Peyer's patch (tissue), 4 donors: ENCODE measurements at regions not wholly inside any gene's neighbourhood (a gene's known extent, or its start where the extent isn't known, plus 50 kb on each side); places are given as distances from the start of the nearest gene placed in this dataset.

Source experiments
- DNase-seq, 3 donors: peaks; one replicate each; pipeline ENCODE4 v3.0.0-alpha.2; 2017 to 2019
- H3K27ac ChIP-seq, 4 donors: fragments of 200-600 bp; sonication (generic); one replicate each; pipeline ENCODE4 v1.5.1; 2016 to 2019
- H3K27me3 ChIP-seq, 2 donors: fragments of 200-600 bp; sonication (generic); one replicate each; pipeline ENCODE4 v1.5.1; 2019
- H3K36me3 ChIP-seq, 3 donors: fragments of 200-600 bp; sonication (generic); one replicate each; pipeline ENCODE4 v1.5.1; 2016 to 2019
- H3K4me1 ChIP-seq, 4 donors: fragments of 200-600 bp; sonication (generic); one replicate each; pipeline ENCODE4 v1.5.1; 2016 to 2019
- H3K4me3 ChIP-seq, 4 donors: fragments of 200-600 bp; sonication (generic); 1 replicate in 3 of 4; 2 replicates in 1 of 4; pipeline ENCODE4 v1.5.1; 2016 to 2019; ENCODE audit warnings: mild to moderate bottlenecking in 1 of 4
- H3K9me3 ChIP-seq, 4 donors: fragments of 200-600 bp; sonication (generic); one replicate each; pipeline ENCODE4 v1.5.1; 2016 to 2019; ENCODE audit warnings: mild to moderate bottlenecking in 1 of 4
- CTCF ChIP-seq, 6 experiments: fragments of 450-650 bp in 4 of 6; fragments of 200-600 bp in 2 of 6; sonication (generic) in 1 of 6; IDR thresholded peaks; one replicate each; pipeline ENCODE4 v1.5.1; 2017 to 2019; ENCODE audit warnings: antibody characterized with exemption in 6 of 6, mild to moderate bottlenecking in 3 of 6, moderate library complexity in 1 of 6
- POLR2A ChIP-seq, 2 donors: fragments of 450-650 bp; IDR thresholded peaks; one replicate each; pipeline ENCODE4 v1.5.1; 2017; ENCODE audit warnings: antibody characterized with exemption in 2 of 2, mild to moderate bottlenecking in 2 of 2, moderate library complexity in 2 of 2

- TF ChIP-seq POLR2A (IDR thresholded peaks at IDR 0.05) (no peak), CTCF (IDR thresholded peaks at IDR 0.05) (no peak)
- no peak for DNase-seq
- H3K27me3 ChIP-seq = no peaks in the 10 kb centered on the region
Observed at GRCh38 chr20:61056116-61056515, 195.9 kb upstream of the CDH4 start.

GRCh38 chr20:61056627-61057442, 195.2 kb upstream of the CDH4 start:
- no peaks in the 10 kb centered on the region for H3K27me3 ChIP-seq
- TF ChIP-seq CTCF (IDR thresholded peaks at IDR 0.05) (no peak), POLR2A (IDR thresholded peaks at IDR 0.05) (no peak)

More at GRCh38 chr20:61056116-61056515, 195.9 kb upstream of the CDH4 start:
- Histone ChIP-seq H3K9me3 (no peaks in the 10 kb centered on the region), H3K4me3 (no peak overlapping the region), H3K36me3 (no peaks in the 10 kb centered on the region), H3K4me1 (no peaks in the 10 kb centered on the region), H3K27ac (peak overlapping the region in 1 of 4 donors; percentile 42)

GRCh38 chr20:61057443-61058121, 194.5 kb upstream of the CDH4 start:
- DNase-seq = no peak
- H3K36me3 ChIP-seq = no peaks in the 10 kb centered on the region
- H3K27ac ChIP-seq = no peak overlapping the region
- no peaks in the 10 kb centered on the region for H3K27me3 ChIP-seq
- no peaks in the 10 kb centered on the region for H3K9me3 ChIP-seq
- H3K4me1 ChIP-seq = no peaks in the 10 kb centered on the region
- no peak overlapping the region for H3K4me3 ChIP-seq
- no peak for TF ChIP-seq CTCF (IDR thresholded peaks at IDR 0.05)
- no peak for TF ChIP-seq POLR2A (IDR thresholded peaks at IDR 0.05)

More at GRCh38 chr20:61056627-61057442, 195.2 kb upstream of the CDH4 start:
- H3K4me3 ChIP-seq = no peak overlapping the region
- no peaks in the 10 kb centered on the region for H3K9me3 ChIP-seq
- no peak overlapping the region for H3K27ac ChIP-seq
- H3K4me1 ChIP-seq = no peaks in the 10 kb centered on the region
- H3K36me3 ChIP-seq = no peaks in the 10 kb centered on the region
- DNase-seq = no peak

- no peak overlapping the region for H3K27ac ChIP-seq
- no peak for DNase-seq
- TF ChIP-seq POLR2A (IDR thresholded peaks at IDR 0.05) (no peak), CTCF (IDR thresholded peaks at IDR 0.05) (no peak)
Observed at GRCh38 chr20:61061981-61062380, 190.1 kb upstream of the CDH4 start.

GRCh38 chr20:61065853-61066252, 186.2 kb upstream of the CDH4 start:
- no peaks in the 10 kb centered on the region for H3K4me1 ChIP-seq
- no peaks in the 10 kb centered on the region for H3K36me3 ChIP-seq
- no peaks in the 10 kb centered on the region for H3K9me3 ChIP-seq
- no peak overlapping the region for H3K4me3 ChIP-seq
- no peaks in the 10 kb centered on the region for H3K27me3 ChIP-seq
- no peak overlapping the region for H3K27ac ChIP-seq
- no peak for DNase-seq
- TF ChIP-seq CTCF (IDR thresholded peaks at IDR 0.05) = no peak
- no peak for TF ChIP-seq POLR2A (IDR thresholded peaks at IDR 0.05)

More at GRCh38 chr20:61061981-61062380, 190.1 kb upstream of the CDH4 start:
- Histone ChIP-seq H3K27me3 (no peaks in the 10 kb centered on the region), H3K4me3 (no peak overlapping the region), H3K36me3 (no peaks in the 10 kb centered on the region), H3K4me1 (no peaks in the 10 kb centered on the region), H3K9me3 (no peaks in the 10 kb centered on the region)
